ENCODE measurements at regions not wholly inside any gene's neighbourhood (a gene's known extent, or its start where the extent isn't known, plus 50 kb on each side); places are given as distances from the start of the nearest gene placed in this dataset.

GRCh38 chr12:12016284-12017100, 54.2 kb upstream of the BCL2L14 start:
- DNase-seq (ENCODE audit: low spot score) = peak; percentile 41

GRCh38 chr12:12017135-12017581, 53.6 kb upstream of the BCL2L14 start:
- DNase-seq (ENCODE audit: low spot score) = no peak

- no peak for DNase-seq (ENCODE audit: low spot score)
Observed at GRCh38 chr12:12017798-12018197, 52.9 kb upstream of the BCL2L14 start.

DNA sequence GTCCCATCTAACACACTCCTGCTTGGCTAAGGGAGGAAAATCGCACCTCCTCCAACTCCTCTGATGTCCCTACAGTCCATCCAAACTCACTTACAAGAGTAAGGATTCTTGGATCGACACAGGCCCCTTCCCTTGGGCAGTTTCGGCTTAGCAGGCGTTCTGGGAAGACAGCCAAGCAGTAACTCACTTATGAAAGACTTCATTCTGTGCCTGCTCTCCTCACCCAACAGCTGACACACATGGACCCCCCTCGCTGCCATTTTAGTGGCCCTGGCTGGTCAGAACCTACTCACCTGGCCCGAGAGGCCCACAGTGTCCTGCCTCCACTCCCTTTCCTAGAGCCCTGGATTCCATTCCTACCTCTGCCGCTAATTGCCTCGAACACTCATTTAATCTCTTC, 52.3 kb upstream of the BCL2L14 start:
- peak; percentile 91 for DNase-seq (ENCODE audit: low spot score)

GRCh38 chr12:12019881-12020280, 50.9 kb upstream of the BCL2L14 start:
- DNase-seq (ENCODE audit: low spot score) = no peak

DNA sequence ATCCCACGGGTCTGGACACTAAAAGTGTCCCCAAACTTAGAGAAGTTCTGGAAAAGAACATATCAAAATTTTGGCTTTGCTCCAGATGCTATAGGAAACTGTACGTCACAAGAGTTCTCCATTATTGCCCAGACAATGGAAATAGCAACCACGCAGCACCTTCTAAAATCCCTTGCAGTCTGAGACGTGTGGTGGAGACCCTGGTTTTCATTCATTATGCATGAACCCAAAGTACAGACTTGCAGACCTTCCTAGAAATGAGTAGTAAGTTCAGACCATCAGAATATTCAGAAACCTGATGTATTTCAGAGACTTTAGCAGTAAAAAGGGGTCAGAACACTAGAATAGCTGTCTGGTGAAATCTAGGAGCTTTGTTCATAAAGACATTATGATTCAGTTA, 50.0 kb upstream of the BCL2L14 start:
- DNase-seq (ENCODE audit: low spot score) = no peak

Data from COLO829 (cell line).